H1 (cell line): ENCODE measurements at regions not wholly inside any gene's neighbourhood (a gene's known extent, or its start where the extent isn't known, plus 50 kb on each side); places are given as distances from the start of the nearest gene placed in this dataset.

Source experiments
- BACH1 ChIP-seq: IDR thresholded peaks from 2 replicates; pipeline ENCODE4 v1.6.1; 2012; ENCODE audit warnings: low read length, improper control_type of control experiment
- NRF1 ChIP-seq: IDR thresholded peaks from 2 replicates; pipeline ENCODE4 v1.6.1; 2011; ENCODE audit warnings: mild to moderate bottlenecking, low read depth, low read length, improper control_type of control experiment
- POLR2AphosphoS5 ChIP-seq: IDR thresholded peaks from 2 replicates; pipeline ENCODE4 v1.6.1; 2011; ENCODE audit warnings: low read depth, low read length
- RAD21 ChIP-seq, 2 experiments: IDR thresholded peaks in 1 of 2; conservative IDR thresholded peaks in 1 of 2; 2 replicates each; pipeline ENCODE4 v1.6.1; 2011; ENCODE audit warnings: low read depth in 2 of 2, low read length in 2 of 2, improper control_type of control experiment in 1 of 2, inconsistent platforms in 1 of 2, mild to moderate bottlenecking in 1 of 2, moderate library complexity in 1 of 2
- SP1 ChIP-seq: IDR thresholded peaks from 2 replicates; pipeline ENCODE4 v1.6.1; 2011; ENCODE audit warnings: low read depth, low read length
- SP2 ChIP-seq: IDR thresholded peaks from 2 replicates; pipeline ENCODE4 v1.6.1; 2012; ENCODE audit warnings: mild to moderate bottlenecking, low read length, inconsistent platforms
- TAF1 ChIP-seq: IDR thresholded peaks from 2 replicates; pipeline ENCODE4 v1.6.1; 2011; ENCODE audit warnings: mild to moderate bottlenecking, low read depth, low read length
- TF ChIP-seq, protein P1 (sequence below): IDR thresholded peaks from 2 replicates; pipeline ENCODE4 v1.6.1; 2012; ENCODE audit warnings: inconsistent platforms

DNA sequence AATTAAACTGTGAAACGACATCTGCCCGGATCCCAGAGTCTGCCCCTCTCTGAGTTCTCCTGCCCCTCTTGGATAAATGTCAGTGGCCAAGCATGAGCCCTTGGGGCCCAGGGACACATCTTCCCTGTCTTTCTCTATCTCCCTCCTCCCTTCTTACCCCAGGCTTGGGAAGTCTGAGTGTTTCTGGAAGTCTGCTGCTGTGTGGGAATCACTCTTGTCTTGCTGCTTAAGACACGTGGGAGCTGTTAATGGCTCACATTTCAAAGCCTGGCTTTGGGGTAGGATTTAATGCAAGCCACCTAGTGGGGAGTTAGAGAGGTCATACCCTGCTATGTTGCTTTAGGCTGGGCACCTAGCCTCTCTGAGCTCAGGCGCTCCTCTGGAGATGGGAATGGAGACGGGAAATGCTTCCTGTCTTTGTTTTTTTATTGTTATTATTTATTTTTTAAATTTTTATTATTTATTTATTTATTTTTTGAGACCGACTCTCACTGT lies 218.5 kb upstream of the CIBAR2 start (continued):
- no peak for TF ChIP-seq SP2
- TF ChIP-seq TAF1 = peak; percentile 34; the same call in 1 of the 2 replicates
- TF ChIP-seq BACH1 = 0 out of 2 replicates have a peak, but pooled peaks have one; percentile 26
- 0 out of 2 replicates have a peak, but pooled peaks have one; percentile 55 for TF ChIP-seq SP1
- peak; percentile 26; the same call in 1 of the 2 replicates for TF ChIP-seq POLR2AphosphoS5
- no peak for TF ChIP-seq NRF1
- peak; percentile 24 to 40 for TF ChIP-seq RAD21 (IDR thresholded peaks at IDR 0.05 in 1 of 2, conservative IDR thresholded peaks at IDR 0.05 in 1 of 2; ENCODE audit: low read depth in 2 of 2, low read length in 2 of 2)
- TF ChIP-seq, protein P1, sequence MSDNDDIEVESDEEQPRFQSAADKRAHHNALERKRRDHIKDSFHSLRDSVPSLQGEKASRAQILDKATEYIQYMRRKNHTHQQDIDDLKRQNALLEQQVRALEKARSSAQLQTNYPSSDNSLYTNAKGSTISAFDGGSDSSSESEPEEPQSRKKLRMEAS = peak; percentile 77
